C4-2B (cell line): ENCODE measurements at regions not wholly inside any gene's neighbourhood (a gene's known extent, or its start where the extent isn't known, plus 50 kb on each side); places are given as distances from the start of the nearest gene placed in this dataset.
"Not testable (repeated sequence)": the region's sequence is repeated elsewhere in the genome, so short reads cannot be mapped to it uniquely, and the experiment has no call there.

Source experiments
- H3K27ac ChIP-seq: fragments of 450-650 bp; 2 replicates; pipeline ENCODE4 v1.5.1; 2017
- CTCF ChIP-seq: fragments of 450-650 bp; conservative IDR thresholded peaks from 2 replicates; pipeline ENCODE4 v1.5.1; 2017; ENCODE audit warnings: mild to moderate bottlenecking
- ZFX ChIP-seq: fragments of 450-650 bp; IDR thresholded peaks from 2 replicates; pipeline ENCODE4 v1.6.1; 2017

DNA sequence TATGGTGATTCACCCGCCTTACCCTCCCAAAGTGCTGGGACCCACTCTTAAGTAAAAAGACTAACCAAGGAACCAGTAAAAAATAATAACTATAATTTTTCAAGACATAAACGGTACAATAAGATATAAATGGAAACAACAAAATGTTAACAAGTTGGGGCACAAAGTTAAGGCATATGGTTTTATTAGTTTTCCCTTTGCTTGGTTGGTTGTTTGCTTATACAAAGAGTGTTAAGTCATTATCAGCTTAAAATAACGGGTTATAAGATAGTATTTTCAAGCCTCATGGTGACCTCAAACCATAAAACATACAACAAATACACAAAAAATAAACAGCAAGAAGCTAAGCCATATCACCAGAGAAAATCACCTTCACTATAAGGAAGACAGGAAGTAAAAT is 406.1 kb downstream of the SEC23A start:
- H3K27ac ChIP-seq, result no peak overlapping the region
- TF ChIP-seq CTCF (no peak), ZFX (no peak)

DNA sequence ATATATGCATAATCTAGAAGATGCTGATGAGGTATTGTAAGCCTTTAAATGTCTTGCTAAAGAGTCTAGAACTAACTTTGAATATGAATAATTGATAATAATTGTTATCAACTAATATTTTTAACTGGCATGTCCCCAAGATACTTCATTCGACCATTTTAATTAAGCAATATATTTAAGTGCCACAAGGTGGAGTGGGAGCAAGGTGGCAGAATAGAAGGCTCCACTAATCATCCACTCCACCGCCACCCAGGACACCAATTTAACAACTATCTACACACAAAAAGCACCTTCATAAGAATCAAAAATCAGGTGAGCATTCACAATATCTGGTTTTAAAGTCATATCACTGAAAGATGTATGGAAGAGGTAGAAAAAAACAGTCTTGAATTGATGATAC is 409.6 kb downstream of the SEC23A start:
- peak; percentile 30 for TF ChIP-seq CTCF
- no peak for TF ChIP-seq ZFX

GRCh38 chr14:38669027-38669426 is 413.1 kb upstream of the CLEC14A start:
- TF ChIP-seq ZFX, result no peak
- TF ChIP-seq CTCF, result no peak
- H3K27ac ChIP-seq, result no peak overlapping the region

More for the DNA sequence above, 409.6 kb downstream of the SEC23A start:
- H3K27ac ChIP-seq, result no peak overlapping the region

GRCh38 chr14:38663382-38663781 is 407.5 kb upstream of the CLEC14A start:
- no peak overlapping the region for H3K27ac ChIP-seq
- TF ChIP-seq CTCF, result no peak
- no peak for TF ChIP-seq ZFX

DNA sequence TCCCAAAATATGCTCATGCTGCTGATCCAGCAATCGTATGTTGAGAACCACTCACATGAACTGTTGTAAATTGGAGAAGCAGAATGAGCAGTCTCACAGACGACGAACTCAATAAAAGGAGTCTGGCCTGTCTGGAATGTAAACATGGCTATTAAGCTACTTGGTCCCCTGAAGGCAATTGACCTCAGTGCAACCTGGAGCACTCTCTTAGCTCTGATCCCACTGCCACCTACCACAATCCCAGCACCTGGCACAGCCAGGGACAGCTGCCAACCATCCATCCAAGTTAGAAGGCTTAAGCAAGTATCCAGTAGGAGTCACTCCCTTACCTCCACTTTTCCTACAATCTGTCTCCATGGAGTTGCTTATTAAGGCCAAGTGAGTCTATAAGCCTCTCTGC is 406.9 kb upstream of the CLEC14A start:
- H3K27ac ChIP-seq, result no peak overlapping the region
- TF ChIP-seq ZFX (no peak), CTCF (no peak)

GRCh38 chr14:38646391-38646790 is 390.5 kb upstream of the CLEC14A start:
- no peak overlapping the region for H3K27ac ChIP-seq
- no peak for TF ChIP-seq ZFX
- no peak for TF ChIP-seq CTCF

DNA sequence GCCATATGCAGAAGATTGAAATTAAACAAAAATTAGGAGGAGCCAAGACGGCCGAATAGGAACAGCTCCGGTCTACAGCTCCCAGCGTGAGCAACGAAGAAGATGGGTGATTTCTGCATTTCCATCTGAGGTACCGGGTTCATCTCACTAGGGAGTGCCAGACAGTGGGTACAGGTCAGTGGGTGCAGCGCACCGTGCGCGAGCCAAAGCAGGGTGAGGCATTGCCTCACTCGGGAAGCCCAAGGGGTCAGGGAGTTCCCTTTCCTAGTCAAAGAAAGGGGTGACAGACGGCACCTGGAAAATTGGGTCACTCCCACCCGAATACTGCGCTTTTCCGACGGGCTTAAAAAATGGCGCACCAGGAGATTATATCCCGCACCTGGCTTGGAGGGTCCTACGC is 379.0 kb upstream of the CLEC14A start:
- H3K27ac ChIP-seq, result not testable (repeated sequence)

- no peak overlapping the region for H3K27ac ChIP-seq
- TF ChIP-seq CTCF, result no peak
- TF ChIP-seq ZFX, result no peak
Observed at GRCh38 chr14:38629412-38629811, 373.5 kb upstream of the CLEC14A start.
